ENCODE measurements at regions not wholly inside any gene's neighbourhood (a gene's known extent, or its start where the extent isn't known, plus 50 kb on each side); places are given as distances from the start of the nearest gene placed in this dataset.

DNA sequence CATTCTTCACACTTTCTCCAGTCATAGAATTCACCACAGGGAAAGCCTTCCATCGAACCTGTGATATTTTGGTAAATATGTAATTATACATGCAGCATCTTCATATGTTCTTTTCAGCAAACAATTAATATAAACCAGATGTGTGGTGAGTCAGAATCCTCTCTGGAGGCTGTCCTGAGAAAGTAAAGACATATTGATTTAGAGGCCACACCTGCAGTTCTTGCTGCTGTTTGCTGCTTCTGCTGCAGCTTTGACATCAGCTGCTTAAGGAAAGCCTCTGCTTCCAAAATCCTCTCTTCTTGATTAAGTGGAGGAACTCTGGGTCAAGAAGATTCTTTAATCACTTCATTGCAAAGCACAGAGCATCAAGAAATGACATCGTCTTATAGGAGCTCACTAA, 568.8 kb upstream of the ZEB2 start:
- TF ChIP-seq CTCF (IDR thresholded peaks at IDR 0.05) (no peak), POLR2AphosphoS5 (IDR thresholded peaks at IDR 0.05) (no peak), POLR2A (IDR thresholded peaks at IDR 0.05) (no peak), EP300 (IDR thresholded peaks at IDR 0.05) (no peak)

Measured in suprapubic skin (tissue), 4 donors.